ENCODE measurements at regions not wholly inside any gene's neighbourhood (a gene's known extent, or its start where the extent isn't known, plus 50 kb on each side); places are given as distances from the start of the nearest gene placed in this dataset.
A peak's percentile ranks its signal among the peaks of the same experiment; 100 is the strongest.

GRCh38 chr2:104518256-104518655 lies 335.7 kb upstream of the POU3F3 start (continued):
- TF ChIP-seq MNT (IDR thresholded peaks at IDR 0.05) = no peak
- TF ChIP-seq ZNF761 (CRISPR knock-in tag; conservative IDR thresholded peaks at IDR 0.05) = no peak
- no peak for TF ChIP-seq ZNF607 (CRISPR knock-in tag; IDR thresholded peaks at IDR 0.05; ENCODE audit: borderline replicate concordance)
- no peak for TF ChIP-seq SYNCRIP (IDR thresholded peaks at IDR 0.05; ENCODE audit: insufficient read depth, low read depth, low read length)

- 18% methylated on average over 5 of the region's 5 CpGs for WGBS (ENCODE audit: low lambda C conversion rate)
- CTCF ChIA-PET (ENCODE audit: low intra/inter-chr PET ratio, low total read pairs) = no interaction called here
- POLR2A ChIA-PET = no interaction called here
- Histone ChIP-seq H3K79me2 (ENCODE audit: insufficient read depth, low read length) (no peaks in the 10 kb centered on the region), H3K4me2 (ENCODE audit: low read depth, low read length) (no peak overlapping the region), H4K20me1 (ENCODE audit: insufficient read depth, low read length) (no peaks in the 10 kb centered on the region), H3K36me3 (replicated peaks in 1 of 2; ENCODE audit: control insufficient read depth in 1 of 2, insufficient read depth in 2 of 2, low read length in 2 of 2) (no peaks in the 10 kb centered on the region), H3K9me3 (ENCODE audit: low read length) (no peaks in the 10 kb centered on the region), H3K27me3 (ENCODE audit: control insufficient read depth in 1 of 2, insufficient read depth in 2 of 2, low read length in 2 of 2) (0 out of 5 replicates have a peak, but pooled peaks cover 0 to 2% of the 10 kb centered on the region in 2 experiments), H3K27ac (ENCODE audit: extremely low read length, insufficient read depth, low read length) (no peak overlapping the region), H3K9ac (ENCODE audit: insufficient read depth, low read depth, low read length) (no peak overlapping the region), H3K4me3 (replicated peaks in 1 of 3; ENCODE audit: insufficient read depth in 1 of 3, low read depth in 2 of 3, low read length in 3 of 3) (no peak overlapping the region), H2AFZ (ENCODE audit: low read length) (no peak overlapping the region), H3K4me1 (ENCODE audit: insufficient read depth, low read length) (no peaks in the 10 kb centered on the region)
- FAIRE-seq (no peak), DNase-seq (ENCODE audit: low spot score) (peak; percentile 15), ATAC-seq (peak; percentile 73)
- intact Hi-C loops (cut with micrococcal nuclease; ENCODE audit: unreplicated experiment) = loop anchor here (1.0 to 5.0 kb wide), 4 partner anchors 39 to 562 kb away; no protein-coding TSS in a partner anchor
- BruUV-seq (replicated peaks) = no TSS peak
- in situ Hi-C loops (cut with HindIII; ENCODE audit: extremely low pct_ligation_motif_present, low pct_unique_long_range_greater_than_20kb) = no loop called here
- TF ChIP-seq STAG1 (CRISPR knock-in tag; IDR thresholded peaks at IDR 0.05) = peak; percentile 70
- no peak for TF ChIP-seq ZNF704 (CRISPR knock-in tag; IDR thresholded peaks at IDR 0.05; ENCODE audit: borderline replicate concordance)
- TF ChIP-seq ZNF749 (CRISPR knock-in tag; IDR thresholded peaks at IDR 0.05; ENCODE audit: borderline replicate concordance) = no peak
- no peak for TF ChIP-seq HHEX (CRISPR knock-in tag; IDR thresholded peaks at IDR 0.05)
- peak; percentile 63 for TF ChIP-seq CTCF (CRISPR knock-in tag; IDR thresholded peaks at IDR 0.05)
These were observed 332.7 kb upstream of the POU3F3 start for GRCh38 chr2:104521247-104521646.

Measured in HepG2 (cell line).